GM21447 (cell line): ENCODE measurements at regions not wholly inside any gene's neighbourhood (a gene's known extent, or its start where the extent isn't known, plus 50 kb on each side); places are given as distances from the start of the nearest gene placed in this dataset.

Experiments used
- ATAC-seq: cut with Tn5 transposase; IDR thresholded peaks from one replicate; pipeline ENCODE4 v1.9.1; 2021; ENCODE audit not compliant: unreplicated experiment

- no peak for ATAC-seq
These were observed 265.8 kb upstream of the TAC1 start for GRCh38 chr7:97466071-97466470.

GRCh38 chr7:97466999-97467740, 264.7 kb upstream of the TAC1 start:
- no peak for ATAC-seq

- no peak for ATAC-seq
These were observed 263.4 kb upstream of the TAC1 start for GRCh38 chr7:97468493-97468892.

GRCh38 chr7:97470726-97471125, 261.2 kb upstream of the TAC1 start:
- ATAC-seq: no peak

- ATAC-seq: no peak
These were observed 260.4 kb upstream of the TAC1 start for GRCh38 chr7:97471491-97471890.

GRCh38 chr7:97479740-97480290, 252.1 kb upstream of the TAC1 start:
- ATAC-seq: no peak

GRCh38 chr7:97480772-97481390, 251.0 kb upstream of the TAC1 start:
- ATAC-seq: no peak

GRCh38 chr7:97495487-97495886, 236.4 kb upstream of the TAC1 start:
- no peak for ATAC-seq

- ATAC-seq: no peak
These were observed 232.7 kb upstream of the TAC1 start for GRCh38 chr7:97499204-97499603.

- ATAC-seq: no peak
These were observed 228.4 kb upstream of the TAC1 start for GRCh38 chr7:97503367-97504094.

- ATAC-seq: no peak
These were observed 225.2 kb upstream of the TAC1 start for GRCh38 chr7:97506728-97507127.

- ATAC-seq: no peak
These were observed 219.3 kb upstream of the TAC1 start for GRCh38 chr7:97512441-97513207.

- ATAC-seq: no peak
These were observed 218.6 kb upstream of the TAC1 start for GRCh38 chr7:97513326-97513725.

GRCh38 chr7:97541188-97541587, 190.7 kb upstream of the TAC1 start:
- no peak for ATAC-seq

- no peak for ATAC-seq
These were observed 175.9 kb upstream of the TAC1 start for GRCh38 chr7:97555857-97556421.

GRCh38 chr7:97565665-97566064, 166.2 kb upstream of the TAC1 start:
- ATAC-seq: no peak

- no peak for ATAC-seq
These were observed 158.8 kb upstream of the TAC1 start for GRCh38 chr7:97573065-97573464.

- no peak for ATAC-seq
These were observed 155.8 kb upstream of the TAC1 start for GRCh38 chr7:97576043-97576442.

GRCh38 chr7:97578225-97578624, 153.7 kb upstream of the TAC1 start:
- ATAC-seq: no peak

GRCh38 chr7:97580205-97580604, 151.7 kb upstream of the TAC1 start:
- ATAC-seq: no peak

GRCh38 chr7:97595439-97595838, 136.4 kb upstream of the TAC1 start:
- no peak for ATAC-seq
